SK-N-SH (cell line): ENCODE measurements at regions not wholly inside any gene's neighbourhood (a gene's known extent, or its start where the extent isn't known, plus 50 kb on each side); places are given as distances from the start of the nearest gene placed in this dataset.

Source experiments
- CTCF ChIP-seq: fragments of 200-600 bp; sonication (generic); IDR thresholded peaks from 2 replicates; pipeline ENCODE4 v1.6.1; 2017; ENCODE audit warnings: antibody characterized with exemption, mild to moderate bottlenecking, moderate library complexity
- JUND ChIP-seq: IDR thresholded peaks from 2 replicates; pipeline ENCODE4 v1.4.0; 2012
- MAX ChIP-seq: IDR thresholded peaks from 2 replicates; pipeline ENCODE4 v1.4.0; 2012; ENCODE audit warnings: low read depth
- POLR2AphosphoS5 ChIP-seq: IDR thresholded peaks from 2 replicates; pipeline ENCODE4 v1.6.1; 2012; ENCODE audit warnings: low read depth, low read length
- TAF1 ChIP-seq: IDR thresholded peaks from 2 replicates; pipeline ENCODE4 v1.6.1; 2012; ENCODE audit warnings: low read depth, mild to moderate bottlenecking, low read length, moderate library complexity, borderline replicate concordance
- USF2 ChIP-seq: fragments of 150-350 bp; IDR thresholded peaks from 2 replicates; pipeline ENCODE4 v1.6.1; 2017; ENCODE audit warnings: antibody characterized with exemption, low read length, low read depth, borderline replicate concordance

GRCh38 chr5:5026409-5026785, 113.7 kb upstream of the ADAMTS16 start:
- TF ChIP-seq CTCF (no peak), USF2 (no peak), MAX (no peak), POLR2AphosphoS5 (no peak), TAF1 (no peak), JUND (no peak)
